ENCODE measurements at regions not wholly inside any gene's neighbourhood (a gene's known extent, or its start where the extent isn't known, plus 50 kb on each side); places are given as distances from the start of the nearest gene placed in this dataset.

GRCh38 chr4:33187035-33187434 is 2466.9 kb downstream of the PCDH7 start:
- no peaks in the 10 kb centered on the region for H3K9me3 Mint-ChIP-seq (ENCODE audit: unreplicated experiment)
- no peaks in the 10 kb centered on the region for H3K36me3 Mint-ChIP-seq (ENCODE audit: low read depth, unreplicated experiment)
- no peak overlapping the region for H3K4me3 Mint-ChIP-seq (ENCODE audit: unreplicated experiment)
- H3K27ac Mint-ChIP-seq (ENCODE audit: unreplicated experiment) = no peak overlapping the region
- no peak for TF ChIP-seq CTCF (IDR thresholded peaks at IDR 0.05; ENCODE audit: unreplicated experiment)
- no peaks in the 10 kb centered on the region for H3K4me1 Mint-ChIP-seq (ENCODE audit: unreplicated experiment)
- no peak for DNase-seq (ENCODE audit: low spot score)
- no peaks in the 10 kb centered on the region for H3K27me3 Mint-ChIP-seq (ENCODE audit: unreplicated experiment)

GRCh38 chr4:33188733-33189132 is 2468.6 kb downstream of the PCDH7 start:
- TF ChIP-seq CTCF (IDR thresholded peaks at IDR 0.05; ENCODE audit: unreplicated experiment) = no peak
- no peaks in the 10 kb centered on the region for H3K27me3 Mint-ChIP-seq (ENCODE audit: unreplicated experiment)
- H3K9me3 Mint-ChIP-seq (ENCODE audit: unreplicated experiment) = no peaks in the 10 kb centered on the region
- no peak overlapping the region for H3K27ac Mint-ChIP-seq (ENCODE audit: unreplicated experiment)
- no peak for DNase-seq (ENCODE audit: low spot score)
- H3K36me3 Mint-ChIP-seq (ENCODE audit: low read depth, unreplicated experiment) = no peaks in the 10 kb centered on the region
- H3K4me3 Mint-ChIP-seq (ENCODE audit: unreplicated experiment) = no peak overlapping the region
- H3K4me1 Mint-ChIP-seq (ENCODE audit: unreplicated experiment) = no peaks in the 10 kb centered on the region

- H3K9me3 Mint-ChIP-seq (ENCODE audit: unreplicated experiment) = no peaks in the 10 kb centered on the region
- no peak for TF ChIP-seq CTCF (IDR thresholded peaks at IDR 0.05; ENCODE audit: unreplicated experiment)
- H3K36me3 Mint-ChIP-seq (ENCODE audit: low read depth, unreplicated experiment) = no peaks in the 10 kb centered on the region
- no peak for DNase-seq (ENCODE audit: low spot score)
- no peaks in the 10 kb centered on the region for H3K4me1 Mint-ChIP-seq (ENCODE audit: unreplicated experiment)
- no peak overlapping the region for H3K27ac Mint-ChIP-seq (ENCODE audit: unreplicated experiment)
- no peaks in the 10 kb centered on the region for H3K27me3 Mint-ChIP-seq (ENCODE audit: unreplicated experiment)
- H3K4me3 Mint-ChIP-seq (ENCODE audit: unreplicated experiment) = no peak overlapping the region
Measured at GRCh38 chr4:33189169-33189568, 2469.0 kb downstream of the PCDH7 start.

GRCh38 chr4:33193109-33193508 is 2472.9 kb downstream of the PCDH7 start:
- Mint-ChIP-seq H3K36me3 (ENCODE audit: low read depth, unreplicated experiment) (no peaks in the 10 kb centered on the region), H3K27me3 (ENCODE audit: unreplicated experiment) (no peaks in the 10 kb centered on the region), H3K27ac (ENCODE audit: unreplicated experiment) (no peak overlapping the region), H3K9me3 (ENCODE audit: unreplicated experiment) (no peaks in the 10 kb centered on the region), H3K4me3 (ENCODE audit: unreplicated experiment) (no peak overlapping the region), H3K4me1 (ENCODE audit: unreplicated experiment) (no peaks in the 10 kb centered on the region)
- TF ChIP-seq CTCF (IDR thresholded peaks at IDR 0.05; ENCODE audit: unreplicated experiment) = no peak
- no peak for DNase-seq (ENCODE audit: low spot score)

- Mint-ChIP-seq H3K4me3 (ENCODE audit: unreplicated experiment) (no peak overlapping the region), H3K27me3 (ENCODE audit: unreplicated experiment) (no peaks in the 10 kb centered on the region), H3K36me3 (ENCODE audit: low read depth, unreplicated experiment) (no peaks in the 10 kb centered on the region), H3K4me1 (ENCODE audit: unreplicated experiment) (no peaks in the 10 kb centered on the region), H3K27ac (ENCODE audit: unreplicated experiment) (no peak overlapping the region), H3K9me3 (ENCODE audit: unreplicated experiment) (no peaks in the 10 kb centered on the region)
- DNase-seq (ENCODE audit: low spot score) = no peak
- TF ChIP-seq CTCF (IDR thresholded peaks at IDR 0.05; ENCODE audit: unreplicated experiment) = no peak
Measured at GRCh38 chr4:33200377-33200776, 2480.2 kb downstream of the PCDH7 start.

All from endothelial cell (in vitro differentiated cells).